ENCODE measurements at regions not wholly inside any gene's neighbourhood (a gene's known extent, or its start where the extent isn't known, plus 50 kb on each side); places are given as distances from the start of the nearest gene placed in this dataset.

DNA sequence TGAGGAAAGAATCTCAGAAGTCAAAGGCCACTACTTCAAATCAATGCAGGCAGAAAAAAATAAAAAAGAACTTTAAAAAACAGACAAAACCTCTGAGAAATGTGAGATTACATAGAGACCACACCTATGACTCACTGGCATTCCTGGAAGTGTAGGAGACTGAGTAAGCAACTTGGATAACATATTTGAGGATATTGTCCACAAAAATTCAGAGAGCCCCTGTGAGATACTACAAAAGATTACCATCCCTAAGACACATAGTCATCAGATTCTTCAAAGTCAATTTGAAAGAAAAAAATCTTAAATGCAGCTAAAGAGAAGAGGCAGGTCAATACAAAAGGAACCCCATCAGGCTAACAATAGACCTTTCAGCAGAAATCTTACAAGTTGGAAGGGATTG lies 887.3 kb downstream of the NTRK3 start:
- intact Hi-C loops (cut with micrococcal nuclease) = no loop called here
- H3K79me2 ChIP-seq (ENCODE audit: insufficient read depth, low read length) = no peaks in the 10 kb centered on the region
- ChIA-PET CTCF (no interaction called here), RAD21 (ENCODE audit: low non-redundant PET in 1 of 2, low total read pairs in 2 of 2, uncharacterized antibody in 2 of 2, unreplicated experiment in 2 of 2) (no interaction called here), POLR2A (no interaction called here)
- H3K27me3 ChIP-seq (ENCODE audit: insufficient read depth, low read length) = no peaks in the 10 kb centered on the region
- H3K9me3 ChIP-seq (ENCODE audit: control insufficient read depth in 1 of 2, insufficient read depth in 1 of 2, low read depth in 1 of 2, low read length in 2 of 2) = peaks cover 12 to 31% of the 10 kb centered on the region in 2 experiments; a peak in 2 of 4 replicates
- H3K36me3 ChIP-seq (ENCODE audit: control insufficient read depth in 1 of 2, insufficient read depth in 2 of 2, low read length in 2 of 2) = no peaks in the 10 kb centered on the region
- H4K20me1 ChIP-seq (ENCODE audit: insufficient read depth) = no peaks in the 10 kb centered on the region
- ATAC-seq (no peak), DNase-seq (ENCODE audit: low read depth, low spot score) (no peak)
- no peak overlapping the region for H3K27ac ChIP-seq (ENCODE audit: low read depth, low read length)
- no peak overlapping the region for H3K9ac ChIP-seq (ENCODE audit: low read length)
- no peaks in the 10 kb centered on the region for H3K9me2 ChIP-seq (ENCODE audit: insufficient read depth)
- BruUV-seq (replicated peaks) = no TSS peak
- no peaks in the 10 kb centered on the region for H3K4me1 ChIP-seq (ENCODE audit: control insufficient read depth in 1 of 2, insufficient read depth in 2 of 2, low read length in 2 of 2)
- no peak for TF ChIP-seq CTCF (IDR thresholded peaks at IDR 0.05 in 2 of 3, conservative IDR thresholded peaks at IDR 0.05 in 1 of 3; ENCODE audit: borderline replicate concordance in 1 of 3, insufficient read depth in 1 of 3, low read depth in 2 of 3, low read length in 2 of 3)
- TF ChIP-seq, protein P1, sequence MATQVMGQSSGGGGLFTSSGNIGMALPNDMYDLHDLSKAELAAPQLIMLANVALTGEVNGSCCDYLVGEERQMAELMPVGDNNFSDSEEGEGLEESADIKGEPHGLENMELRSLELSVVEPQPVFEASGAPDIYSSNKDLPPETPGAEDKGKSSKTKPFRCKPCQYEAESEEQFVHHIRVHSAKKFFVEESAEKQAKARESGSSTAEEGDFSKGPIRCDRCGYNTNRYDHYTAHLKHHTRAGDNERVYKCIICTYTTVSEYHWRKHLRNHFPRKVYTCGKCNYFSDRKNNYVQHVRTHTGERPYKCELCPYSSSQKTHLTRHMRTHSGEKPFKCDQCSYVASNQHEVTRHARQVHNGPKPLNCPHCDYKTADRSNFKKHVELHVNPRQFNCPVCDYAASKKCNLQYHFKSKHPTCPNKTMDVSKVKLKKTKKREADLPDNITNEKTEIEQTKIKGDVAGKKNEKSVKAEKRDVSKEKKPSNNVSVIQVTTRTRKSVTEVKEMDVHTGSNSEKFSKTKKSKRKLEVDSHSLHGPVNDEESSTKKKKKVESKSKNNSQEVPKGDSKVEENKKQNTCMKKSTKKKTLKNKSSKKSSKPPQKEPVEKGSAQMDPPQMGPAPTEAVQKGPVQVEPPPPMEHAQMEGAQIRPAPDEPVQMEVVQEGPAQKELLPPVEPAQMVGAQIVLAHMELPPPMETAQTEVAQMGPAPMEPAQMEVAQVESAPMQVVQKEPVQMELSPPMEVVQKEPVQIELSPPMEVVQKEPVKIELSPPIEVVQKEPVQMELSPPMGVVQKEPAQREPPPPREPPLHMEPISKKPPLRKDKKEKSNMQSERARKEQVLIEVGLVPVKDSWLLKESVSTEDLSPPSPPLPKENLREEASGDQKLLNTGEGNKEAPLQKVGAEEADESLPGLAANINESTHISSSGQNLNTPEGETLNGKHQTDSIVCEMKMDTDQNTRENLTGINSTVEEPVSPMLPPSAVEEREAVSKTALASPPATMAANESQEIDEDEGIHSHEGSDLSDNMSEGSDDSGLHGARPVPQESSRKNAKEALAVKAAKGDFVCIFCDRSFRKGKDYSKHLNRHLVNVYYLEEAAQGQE (IDR thresholded peaks at IDR 0.05; ENCODE audit: low read depth) = no peak
- TF ChIP-seq POLR2A (IDR thresholded peaks at IDR 0.05; ENCODE audit: borderline replicate concordance, extremely low read depth, insufficient read depth, insufficient read length) = no peak
- TF ChIP-seq SRF (IDR thresholded peaks at IDR 0.05; ENCODE audit: low read depth) = no peak
- no peak for TF ChIP-seq ZFX (IDR thresholded peaks at IDR 0.05)
- no peak for TF ChIP-seq EGR1 (IDR thresholded peaks at IDR 0.05; ENCODE audit: low read depth)
- no peak for TF ChIP-seq TCF7L2 (IDR thresholded peaks at IDR 0.05; ENCODE audit: borderline replicate concordance, extremely low read depth, insufficient read depth, insufficient read length)
- TF ChIP-seq EZH2 (IDR thresholded peaks at IDR 0.05) = no peak
- no peak for TF ChIP-seq FOSL1 (IDR thresholded peaks at IDR 0.05; ENCODE audit: low read depth)
- no peak for TF ChIP-seq ZNF274 (IDR thresholded peaks at IDR 0.05; ENCODE audit: low read depth, low read length)
- no peak for TF ChIP-seq SP1 (IDR thresholded peaks at IDR 0.05; ENCODE audit: low read depth)
- no peak for TF ChIP-seq ELF1 (IDR thresholded peaks at IDR 0.05; ENCODE audit: borderline replicate concordance, low read depth)
- TF ChIP-seq, protein P2, sequence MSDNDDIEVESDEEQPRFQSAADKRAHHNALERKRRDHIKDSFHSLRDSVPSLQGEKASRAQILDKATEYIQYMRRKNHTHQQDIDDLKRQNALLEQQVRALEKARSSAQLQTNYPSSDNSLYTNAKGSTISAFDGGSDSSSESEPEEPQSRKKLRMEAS (IDR thresholded peaks at IDR 0.05) = no peak
- no peak overlapping the region for H2AFZ ChIP-seq (ENCODE audit: low read depth, low read length, poor library complexity, severe bottlenecking)
- H3K4me3 ChIP-seq (replicated peaks in 1 of 2; ENCODE audit: low read depth in 1 of 2, low read length in 2 of 2) = no peak overlapping the region
- H3K4me2 ChIP-seq (ENCODE audit: low read length) = no peak overlapping the region
